Heart right ventricle (tissue), 16 donors: ENCODE measurements at regions not wholly inside any gene's neighbourhood (a gene's known extent, or its start where the extent isn't known, plus 50 kb on each side); places are given as distances from the start of the nearest gene placed in this dataset.
A peak's percentile ranks its signal among the peaks of the same experiment; 100 is the strongest.

ENCODE experiments used
- ATAC-seq, 8 donors: fragments of 200-7000 bp; cut with Tn5 transposase; one replicate each; pipeline ENCODE4 v1.9.1; 2020; ENCODE audit warnings: mild to moderate bottlenecking in 8 of 8, moderate library complexity in 8 of 8, moderate number of reproducible peaks in 1 of 8
- DNase-seq, 2 donors: peaks; one replicate each; pipeline ENCODE4 v3.0.0-alpha.2; 2020
- H3K27ac ChIP-seq, 10 donors: fragments of 200-600 bp; sonication (generic) in 2 of 10; one replicate each; pipeline versions ENCODE4 v1.5.0 to v1.8.0; 2020 to 2022; ENCODE audit warnings: mild to moderate bottlenecking in 3 of 10
- H3K27me3 ChIP-seq, 7 donors: fragments of 200-600 bp; one replicate each; pipeline ENCODE4 v1.8.0; 2021 to 2022; ENCODE audit warnings: mild to moderate bottlenecking in 2 of 7
- H3K36me3 ChIP-seq, 9 donors: fragments of 200-600 bp; sonication (generic) in 1 of 9; one replicate each; pipeline versions ENCODE4 v1.5.0 to v1.8.0; 2020 to 2022; ENCODE audit warnings: mild to moderate bottlenecking in 2 of 9
- H3K4me1 ChIP-seq, 9 donors: fragments of 200-600 bp; sonication (generic) in 1 of 9; one replicate each; pipeline versions ENCODE4 v1.5.0 to v1.8.0; 2020 to 2022; ENCODE audit warnings: mild to moderate bottlenecking in 4 of 9
- H3K4me3 ChIP-seq, 10 donors: fragments of 200-600 bp; sonication (generic) in 2 of 10; one replicate each; pipeline versions ENCODE4 v1.5.0 to v1.8.0; 2020 to 2022; ENCODE audit warnings: mild to moderate bottlenecking in 7 of 10, moderate library complexity in 2 of 10
- H3K9me3 ChIP-seq, 11 donors: fragments of 200-600 bp in 10 of 11; sonication (generic) in 2 of 11; one replicate each; pipeline versions ENCODE4 v1.5.0 to v1.8.0; 2013 to 2022; ENCODE audit warnings: mild to moderate bottlenecking in 2 of 11, control low read depth in 1 of 11, moderate library complexity in 1 of 11
- WGBS, 2 donors: extraction: QIAGEN DNeasy Blood & Tissue Kit; methylation state at CpG; one replicate each; pipeline ENCODE4 v1.1.7; 2013; ENCODE audit warnings: inconsistent platforms in 1 of 2; 5-methylcytosine and 5-hydroxymethylcytosine counted together
- intact Hi-C, 10 donors: fragments of 100-400 bp; cut with DNase I; formaldehyde crosslinking; loops; one replicate each; pipeline versions ENCODE4 v1.11.1 to v1.14.2; 2022
- TF ChIP-seq, protein P1 (sequence below), 9 donors: fragments of 200-600 bp; sonication (generic) in 2 of 9; IDR thresholded peaks; one replicate each; pipeline versions ENCODE4 v1.5.0 to v1.8.0; 2021 to 2022; ENCODE audit warnings: antibody characterized with exemption in 9 of 9, mild to moderate bottlenecking in 5 of 9, moderate library complexity in 1 of 9
- donor health status: Arrhythmogenic right ventricular cardiomyopathy.
- donor health status: ischemic (EF 13 %, LVEDD 7.1; RV severe dilation, severe dysfunction).
- donor health status: healthy with polysubstance abuse.
- donor health status: DM: no; HTN: yes; CAD: no.
- donor health status: DM: no; HTN: no; CAD: no.
- donor health status: ischemic (EF 25% LVEDD 6.9; RV normal size, moderate dysfunction).
- donor health status: ischemic (EF 25% LVEDD 5.7; RV mildly dilated, moderate dysfunction).
- donor health status: healthy.
- donor health status: DM: yes; HTN: yes; CAD: no.
- donor health status: Ischemic cardiomyopathy.
- donor health status: ischemic (EF 35%, LVEDD 5.7; RV mildly dilated, moderate dysfunction).
- donor health status: nonischemic (EF 11% LVEDD 7.7; RV severe dilation, severe dysfunction).
- donor health status: DM: yes; HTN: yes; CAD: no.
- donor health status: PGD.
- donor health status: ischemic (EF 29% LVEDD 5.4; RV normal size, mild dysfunction).
- donor health status: nonischemic (EF 23%, LVEDD 6.1; RV moderate dilation, normal function).

DNA sequence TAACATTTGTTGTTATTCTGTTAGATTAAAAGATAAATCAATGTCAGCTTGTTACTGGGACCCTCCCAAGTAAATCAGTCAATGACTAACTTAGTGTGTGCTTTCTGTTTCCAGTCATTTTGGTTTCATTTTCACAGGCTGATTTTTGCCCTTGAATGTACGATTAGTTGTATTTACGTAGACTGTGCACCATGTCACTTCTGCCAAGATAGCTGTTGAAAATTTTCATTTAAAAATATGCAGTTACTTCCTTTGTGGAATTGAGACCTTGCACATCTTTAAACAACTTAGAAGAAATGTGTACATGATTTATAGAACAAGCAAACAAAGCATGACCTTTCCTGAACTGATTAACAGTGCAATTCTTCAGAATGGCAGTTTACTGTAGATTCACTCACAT, 944.8 kb upstream of the CITED2 start:
- Histone ChIP-seq H3K36me3 (no peaks in the 10 kb centered on the region), H3K9me3 (no peaks in the 10 kb centered on the region), H3K27ac (peak overlapping the region in 8 of 10 donors; percentile 18 to 73 (median 56)), H3K4me1 (peaks cover 0 to 45% (median 31%) of the 10 kb centered on the region in 9 donors), H3K4me3 (peak overlapping the region in 5 of 10 donors; percentile 4 to 25 (median 12)), H3K27me3 (no peaks in the 10 kb centered on the region)
- TF ChIP-seq, protein P1, sequence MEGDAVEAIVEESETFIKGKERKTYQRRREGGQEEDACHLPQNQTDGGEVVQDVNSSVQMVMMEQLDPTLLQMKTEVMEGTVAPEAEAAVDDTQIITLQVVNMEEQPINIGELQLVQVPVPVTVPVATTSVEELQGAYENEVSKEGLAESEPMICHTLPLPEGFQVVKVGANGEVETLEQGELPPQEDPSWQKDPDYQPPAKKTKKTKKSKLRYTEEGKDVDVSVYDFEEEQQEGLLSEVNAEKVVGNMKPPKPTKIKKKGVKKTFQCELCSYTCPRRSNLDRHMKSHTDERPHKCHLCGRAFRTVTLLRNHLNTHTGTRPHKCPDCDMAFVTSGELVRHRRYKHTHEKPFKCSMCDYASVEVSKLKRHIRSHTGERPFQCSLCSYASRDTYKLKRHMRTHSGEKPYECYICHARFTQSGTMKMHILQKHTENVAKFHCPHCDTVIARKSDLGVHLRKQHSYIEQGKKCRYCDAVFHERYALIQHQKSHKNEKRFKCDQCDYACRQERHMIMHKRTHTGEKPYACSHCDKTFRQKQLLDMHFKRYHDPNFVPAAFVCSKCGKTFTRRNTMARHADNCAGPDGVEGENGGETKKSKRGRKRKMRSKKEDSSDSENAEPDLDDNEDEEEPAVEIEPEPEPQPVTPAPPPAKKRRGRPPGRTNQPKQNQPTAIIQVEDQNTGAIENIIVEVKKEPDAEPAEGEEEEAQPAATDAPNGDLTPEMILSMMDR (IDR thresholded peaks at IDR 0.05) = no peak
- DNase-seq (no peak), ATAC-seq (peak in 1 of 8 donors; percentile 53)
- intact Hi-C loops = no loop called here
- 21 to 39% methylated on average over 2 of the region's 2 CpGs for WGBS, 2 donors

DNA sequence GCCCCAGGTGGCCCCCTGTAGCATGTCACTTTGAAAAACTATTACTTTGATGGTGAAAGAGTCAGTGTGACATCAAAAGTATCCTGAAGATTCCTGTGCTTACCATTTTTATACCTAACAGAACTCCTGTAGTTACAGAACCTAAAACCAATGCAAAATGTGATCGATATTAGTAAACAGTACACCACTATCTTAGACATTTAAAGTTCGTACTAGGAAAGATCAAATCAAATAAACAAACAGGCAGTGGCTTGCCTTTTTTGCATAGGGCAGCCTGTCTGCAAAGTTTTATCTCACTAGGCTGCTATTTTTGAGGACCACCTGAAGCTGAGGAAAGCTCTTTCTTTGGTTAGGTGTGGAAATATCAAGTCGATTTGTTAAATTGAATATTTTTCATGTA, 944.0 kb upstream of the CITED2 start:
- peaks cover 0 to 45% (median 31%) of the 10 kb centered on the region in 9 donors for H3K4me1 ChIP-seq
- ATAC-seq (no peak), DNase-seq (no peak)
- peaks cover 0 to 5% (median 0%) of the 10 kb centered on the region in 11 donors for H3K9me3 ChIP-seq
- H3K36me3 ChIP-seq = no peaks in the 10 kb centered on the region
- peak overlapping the region in 8 of 10 donors; percentile 18 to 73 (median 56) for H3K27ac ChIP-seq
- H3K27me3 ChIP-seq = no peaks in the 10 kb centered on the region
- WGBS, 2 donors = 74 to 85% methylated on average over 3 of the region's 3 CpGs
- TF ChIP-seq, protein P1 (IDR thresholded peaks at IDR 0.05) = no peak
- no peak overlapping the region for H3K4me3 ChIP-seq
- intact Hi-C loops = no loop called here

DNA sequence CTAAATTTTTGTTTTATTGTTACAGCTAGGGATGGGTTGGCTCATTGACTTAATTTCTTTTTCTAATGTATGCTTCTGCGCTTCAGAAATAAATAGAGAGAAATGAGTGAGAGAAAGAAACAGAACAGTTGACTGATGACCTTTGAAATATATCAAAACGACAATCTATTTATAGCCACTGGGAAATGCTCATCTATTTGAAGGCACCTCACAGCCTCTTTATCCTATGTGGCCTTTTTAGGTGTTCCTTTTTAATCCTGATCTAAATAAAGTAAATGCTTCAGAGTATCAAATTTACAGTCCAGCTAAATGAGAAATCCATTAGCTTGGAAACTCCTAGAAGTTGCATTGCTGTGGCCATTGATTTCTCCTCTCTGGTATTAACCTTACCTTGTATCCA, 943.5 kb upstream of the CITED2 start:
- intact Hi-C loops = no loop called here
- ATAC-seq = peak in 2 of 8 donors; percentile 49 to 63
- WGBS, 2 donors = 61 to 64% methylated on average over 2 of the region's 2 CpGs

DNA sequence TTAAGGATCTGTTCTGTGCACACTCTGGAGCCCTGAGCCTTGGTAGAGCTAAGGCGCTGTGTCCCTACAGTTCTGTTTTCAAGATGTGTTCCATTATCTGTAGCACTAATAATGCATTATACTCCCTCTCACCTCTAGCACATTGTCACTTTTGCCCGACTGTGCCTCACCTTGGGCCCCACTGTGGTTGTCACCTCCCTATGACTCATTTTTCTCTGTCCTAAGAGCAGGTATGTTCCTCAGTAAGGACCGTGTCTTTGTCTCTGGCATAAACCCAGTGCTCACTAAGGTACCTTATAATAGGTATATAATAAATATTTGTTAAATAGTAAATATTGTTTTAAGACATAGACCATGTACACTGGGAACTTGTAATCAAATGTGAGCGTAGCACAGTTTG, 942.5 kb upstream of the CITED2 start:
- 94 to 95% methylated on average over 4 of the region's 4 CpGs for WGBS, 2 donors
- no peaks in the 10 kb centered on the region for H3K27me3 ChIP-seq
- TF ChIP-seq, protein P1 (IDR thresholded peaks at IDR 0.05) = no peak

More for the DNA sequence above, 943.5 kb upstream of the CITED2 start:
- no peak for DNase-seq
- Histone ChIP-seq H3K36me3 (no peaks in the 10 kb centered on the region), H3K27me3 (no peaks in the 10 kb centered on the region), H3K27ac (peak overlapping the region in 5 of 10 donors; percentile 45 to 73 (median 52)), H3K9me3 (peaks cover 0 to 5% (median 0%) of the 10 kb centered on the region in 11 donors), H3K4me1 (peaks cover 0 to 45% (median 31%) of the 10 kb centered on the region in 9 donors), H3K4me3 (no peak overlapping the region)
- TF ChIP-seq, protein P1 (IDR thresholded peaks at IDR 0.05) = no peak

More for the DNA sequence above, 942.5 kb upstream of the CITED2 start:
- intact Hi-C loops = no loop called here
- no peak for ATAC-seq
- DNase-seq = no peak
- no peak overlapping the region for H3K4me3 ChIP-seq
- no peaks in the 10 kb centered on the region for H3K36me3 ChIP-seq
- H3K4me1 ChIP-seq = peaks cover 0 to 45% (median 31%) of the 10 kb centered on the region in 9 donors
- H3K9me3 ChIP-seq = peaks cover 0 to 5% (median 0%) of the 10 kb centered on the region in 11 donors
- no peak overlapping the region for H3K27ac ChIP-seq
